IPS DF 4.7 (cell line): ENCODE measurements at regions not wholly inside any gene's neighbourhood (a gene's known extent, or its start where the extent isn't known, plus 50 kb on each side); places are given as distances from the start of the nearest gene placed in this dataset.

Source experiments
- DNase-seq: peaks from one replicate; pipeline ENCODE4 v3.0.0-alpha.2; 2013; ENCODE audit warnings: low spot score; ENCODE audit errors: extremely low read depth

- DNase-seq: no peak
These were observed 87.8 kb upstream of the SLC27A6 start for GRCh38 chr5:128877476-128877875.

GRCh38 chr5:128881502-128882018 lies 83.7 kb upstream of the SLC27A6 start:
- DNase-seq: no peak

GRCh38 chr5:128885649-128886255 lies 79.5 kb upstream of the SLC27A6 start:
- DNase-seq: no peak

- no peak for DNase-seq
These were observed 70.2 kb upstream of the SLC27A6 start for GRCh38 chr5:128895122-128895521.

- DNase-seq: no peak
These were observed 68.6 kb upstream of the SLC27A6 start for GRCh38 chr5:128896675-128897074.

GRCh38 chr5:128903550-128903949 lies 61.7 kb upstream of the SLC27A6 start:
- no peak for DNase-seq

- no peak for DNase-seq
These were observed 60.3 kb upstream of the SLC27A6 start for GRCh38 chr5:128904805-128905567.

GRCh38 chr5:128905568-128906110 lies 59.6 kb upstream of the SLC27A6 start:
- DNase-seq: peak; percentile 1

- no peak for DNase-seq
These were observed 51.7 kb upstream of the SLC27A6 start for GRCh38 chr5:128913551-128913950.
